Right lobe of liver (tissue), 4 donors: ENCODE measurements at regions not wholly inside any gene's neighbourhood (a gene's known extent, or its start where the extent isn't known, plus 50 kb on each side); places are given as distances from the start of the nearest gene placed in this dataset.

Source experiments
- CTCF ChIP-seq, 4 donors: fragments of 200-600 bp in 3 of 4; fragments of 450-650 bp in 1 of 4; IDR thresholded peaks; one replicate each; pipeline versions ENCODE4 v1.5.1 to v1.8.0; 2016 to 2022; ENCODE audit warnings: antibody characterized with exemption in 4 of 4, mild to moderate bottlenecking in 2 of 4
- POLR2A ChIP-seq: fragments of 450-650 bp; IDR thresholded peaks from one replicate; pipeline ENCODE4 v1.6.1; 2017; ENCODE audit warnings: antibody characterized with exemption, mild to moderate bottlenecking
- donor health status: DM: no; HTN: no; CAD: no.
- donor health status: DM: no; HTN: no; CAD: no.
- donor health status: DM: no; HTN: yes; CAD: no.

- TF ChIP-seq CTCF (IDR thresholded peaks at IDR 0.05), result no peak
- no peak for TF ChIP-seq POLR2A
Observed at GRCh38 chr2:144619760-144620159, 99.8 kb upstream of the ZEB2 start.
